Gastrocnemius medialis (tissue), 4 donors: ENCODE measurements at regions not wholly inside any gene's neighbourhood (a gene's known extent, or its start where the extent isn't known, plus 50 kb on each side); places are given as distances from the start of the nearest gene placed in this dataset.

Experiments used
- POLR2A ChIP-seq, 2 donors: fragments of 450-650 bp; IDR thresholded peaks; one replicate each; pipeline ENCODE4 v1.6.1; 2017; ENCODE audit warnings: antibody characterized with exemption in 2 of 2, mild to moderate bottlenecking in 2 of 2, moderate library complexity in 2 of 2
- TF ChIP-seq, protein P1 (sequence below), 5 experiments: fragments of 450-650 bp in 3 of 5; fragments of 200-600 bp in 2 of 5; sonication (generic) in 2 of 5; IDR thresholded peaks in 4 of 5; conservative IDR thresholded peaks in 1 of 5; 1 replicate in 4 of 5; 2 replicates in 1 of 5; pipeline ENCODE4 v1.5.1; 2016 to 2019; ENCODE audit warnings: antibody characterized with exemption in 5 of 5, mild to moderate bottlenecking in 3 of 5, moderate library complexity in 3 of 5

- TF ChIP-seq, protein P1, sequence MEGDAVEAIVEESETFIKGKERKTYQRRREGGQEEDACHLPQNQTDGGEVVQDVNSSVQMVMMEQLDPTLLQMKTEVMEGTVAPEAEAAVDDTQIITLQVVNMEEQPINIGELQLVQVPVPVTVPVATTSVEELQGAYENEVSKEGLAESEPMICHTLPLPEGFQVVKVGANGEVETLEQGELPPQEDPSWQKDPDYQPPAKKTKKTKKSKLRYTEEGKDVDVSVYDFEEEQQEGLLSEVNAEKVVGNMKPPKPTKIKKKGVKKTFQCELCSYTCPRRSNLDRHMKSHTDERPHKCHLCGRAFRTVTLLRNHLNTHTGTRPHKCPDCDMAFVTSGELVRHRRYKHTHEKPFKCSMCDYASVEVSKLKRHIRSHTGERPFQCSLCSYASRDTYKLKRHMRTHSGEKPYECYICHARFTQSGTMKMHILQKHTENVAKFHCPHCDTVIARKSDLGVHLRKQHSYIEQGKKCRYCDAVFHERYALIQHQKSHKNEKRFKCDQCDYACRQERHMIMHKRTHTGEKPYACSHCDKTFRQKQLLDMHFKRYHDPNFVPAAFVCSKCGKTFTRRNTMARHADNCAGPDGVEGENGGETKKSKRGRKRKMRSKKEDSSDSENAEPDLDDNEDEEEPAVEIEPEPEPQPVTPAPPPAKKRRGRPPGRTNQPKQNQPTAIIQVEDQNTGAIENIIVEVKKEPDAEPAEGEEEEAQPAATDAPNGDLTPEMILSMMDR (IDR thresholded peaks at IDR 0.05 in 4 of 5, conservative IDR thresholded peaks at IDR 0.05 in 1 of 5): no peak
- no peak for TF ChIP-seq POLR2A (IDR thresholded peaks at IDR 0.05)
These were observed 64.8 kb upstream of the NAV2 start for GRCh38 chr11:19647816-19648215.
